ENCODE measurements at regions not wholly inside any gene's neighbourhood (a gene's known extent, or its start where the extent isn't known, plus 50 kb on each side); places are given as distances from the start of the nearest gene placed in this dataset.

DNA sequence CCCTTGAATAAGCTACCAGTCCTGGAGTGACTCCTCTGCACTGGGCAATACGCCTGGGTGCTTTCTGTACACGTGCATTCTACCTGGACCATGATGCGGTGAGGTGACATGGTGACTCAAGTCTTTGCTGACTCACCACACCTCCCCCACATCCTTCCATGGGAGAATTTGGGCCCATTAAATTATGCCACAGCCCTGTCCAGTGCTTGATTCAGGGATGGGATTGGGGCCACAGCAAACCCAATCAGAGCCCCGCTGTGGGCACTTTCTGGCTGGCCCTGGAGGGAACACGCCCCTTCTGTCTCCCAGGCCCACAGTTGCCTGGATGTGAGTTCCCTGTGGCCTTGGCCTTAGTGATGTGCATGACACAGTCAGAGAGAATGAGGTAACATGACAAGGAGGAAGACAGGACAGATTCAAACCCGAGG lies 86.9 kb downstream of the LRRC30 start:
- TF ChIP-seq, protein P1, sequence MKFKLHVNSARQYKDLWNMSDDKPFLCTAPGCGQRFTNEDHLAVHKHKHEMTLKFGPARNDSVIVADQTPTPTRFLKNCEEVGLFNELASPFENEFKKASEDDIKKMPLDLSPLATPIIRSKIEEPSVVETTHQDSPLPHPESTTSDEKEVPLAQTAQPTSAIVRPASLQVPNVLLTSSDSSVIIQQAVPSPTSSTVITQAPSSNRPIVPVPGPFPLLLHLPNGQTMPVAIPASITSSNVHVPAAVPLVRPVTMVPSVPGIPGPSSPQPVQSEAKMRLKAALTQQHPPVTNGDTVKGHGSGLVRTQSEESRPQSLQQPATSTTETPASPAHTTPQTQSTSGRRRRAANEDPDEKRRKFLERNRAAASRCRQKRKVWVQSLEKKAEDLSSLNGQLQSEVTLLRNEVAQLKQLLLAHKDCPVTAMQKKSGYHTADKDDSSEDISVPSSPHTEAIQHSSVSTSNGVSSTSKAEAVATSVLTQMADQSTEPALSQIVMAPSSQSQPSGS (tag by site-specific recombination; IDR thresholded peaks at IDR 0.05; ENCODE audit: low read depth), result no peak
- TF ChIP-seq ZNF548 (tag by site-specific recombination; IDR thresholded peaks at IDR 0.05) (no peak), ZNF335 (tag by site-specific recombination; conservative IDR thresholded peaks at IDR 0.05) (no peak), ZEB2 (tag by site-specific recombination; IDR thresholded peaks at IDR 0.05) (no peak), ZNF843 (tag by site-specific recombination; IDR thresholded peaks at IDR 0.05) (no peak), ZNF223 (tag by site-specific recombination; IDR thresholded peaks at IDR 0.05) (no peak), ZNF433 (tag by site-specific recombination; IDR thresholded peaks at IDR 0.05; ENCODE audit: low read depth) (no peak), ZNF214 (tag by site-specific recombination; IDR thresholded peaks at IDR 0.05; ENCODE audit: borderline replicate concordance) (no peak), ZNF266 (tag by site-specific recombination; IDR thresholded peaks at IDR 0.05; ENCODE audit: low read depth) (no peak), YY1 (tag by site-specific recombination; IDR thresholded peaks at IDR 0.05) (no peak), ZNF768 (tag by site-specific recombination; IDR thresholded peaks at IDR 0.05) (no peak), ZNF560 (tag by site-specific recombination; IDR thresholded peaks at IDR 0.05; ENCODE audit: borderline replicate concordance) (no peak), ZNF18 (tag by site-specific recombination; IDR thresholded peaks at IDR 0.05) (no peak), ZNF274 (IDR thresholded peaks at IDR 0.05; ENCODE audit: low read length) (no peak), ZNF274 (tag by site-specific recombination; IDR thresholded peaks at IDR 0.05; ENCODE audit: borderline replicate concordance) (no peak), ZNF558 (tag by site-specific recombination; IDR thresholded peaks at IDR 0.05) (no peak), OSR2 (tag by site-specific recombination; IDR thresholded peaks at IDR 0.05) (no peak), ZNF24 (tag by site-specific recombination; IDR thresholded peaks at IDR 0.05) (no peak), ZNF26 (tag by site-specific recombination; IDR thresholded peaks at IDR 0.05) (no peak)
- TF ChIP-seq, protein P2, sequence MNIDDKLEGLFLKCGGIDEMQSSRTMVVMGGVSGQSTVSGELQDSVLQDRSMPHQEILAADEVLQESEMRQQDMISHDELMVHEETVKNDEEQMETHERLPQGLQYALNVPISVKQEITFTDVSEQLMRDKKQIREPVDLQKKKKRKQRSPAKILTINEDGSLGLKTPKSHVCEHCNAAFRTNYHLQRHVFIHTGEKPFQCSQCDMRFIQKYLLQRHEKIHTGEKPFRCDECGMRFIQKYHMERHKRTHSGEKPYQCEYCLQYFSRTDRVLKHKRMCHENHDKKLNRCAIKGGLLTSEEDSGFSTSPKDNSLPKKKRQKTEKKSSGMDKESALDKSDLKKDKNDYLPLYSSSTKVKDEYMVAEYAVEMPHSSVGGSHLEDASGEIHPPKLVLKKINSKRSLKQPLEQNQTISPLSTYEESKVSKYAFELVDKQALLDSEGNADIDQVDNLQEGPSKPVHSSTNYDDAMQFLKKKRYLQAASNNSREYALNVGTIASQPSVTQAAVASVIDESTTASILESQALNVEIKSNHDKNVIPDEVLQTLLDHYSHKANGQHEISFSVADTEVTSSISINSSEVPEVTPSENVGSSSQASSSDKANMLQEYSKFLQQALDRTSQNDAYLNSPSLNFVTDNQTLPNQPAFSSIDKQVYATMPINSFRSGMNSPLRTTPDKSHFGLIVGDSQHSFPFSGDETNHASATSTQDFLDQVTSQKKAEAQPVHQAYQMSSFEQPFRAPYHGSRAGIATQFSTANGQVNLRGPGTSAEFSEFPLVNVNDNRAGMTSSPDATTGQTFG (tag by site-specific recombination; IDR thresholded peaks at IDR 0.05; ENCODE audit: borderline replicate concordance), result no peak
- TF ChIP-seq, protein P3, sequence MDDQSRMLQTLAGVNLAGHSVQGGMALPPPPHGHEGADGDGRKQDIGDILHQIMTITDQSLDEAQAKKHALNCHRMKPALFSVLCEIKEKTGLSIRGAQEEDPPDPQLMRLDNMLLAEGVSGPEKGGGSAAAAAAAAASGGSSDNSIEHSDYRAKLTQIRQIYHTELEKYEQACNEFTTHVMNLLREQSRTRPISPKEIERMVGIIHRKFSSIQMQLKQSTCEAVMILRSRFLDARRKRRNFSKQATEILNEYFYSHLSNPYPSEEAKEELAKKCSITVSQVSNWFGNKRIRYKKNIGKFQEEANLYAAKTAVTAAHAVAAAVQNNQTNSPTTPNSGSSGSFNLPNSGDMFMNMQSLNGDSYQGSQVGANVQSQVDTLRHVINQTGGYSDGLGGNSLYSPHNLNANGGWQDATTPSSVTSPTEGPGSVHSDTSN (CRISPR knock-in tag; IDR thresholded peaks at IDR 0.05), result no peak
- Histone ChIP-seq H3K27ac (ENCODE audit: extremely low read depth, low read depth, low read length) (no peak overlapping the region), H3K9me3 (ENCODE audit: control insufficient read depth, insufficient read depth, low read depth, low read length) (no peaks in the 10 kb centered on the region), H3K36me3 (ENCODE audit: control insufficient read depth in 2 of 2, insufficient read depth in 1 of 2, low read length in 2 of 2) (no peaks in the 10 kb centered on the region), H3K4me3 (ENCODE audit: low read depth, low read length) (no peak overlapping the region), H3K4me1 (ENCODE audit: control insufficient read depth, insufficient read depth, low read length) (no peaks in the 10 kb centered on the region)
- POLR2A ChIA-PET, result no interaction called here
- CTCF ChIA-PET, result no interaction called here

Measured in HEK293 (cell line).